H1 (cell line): ENCODE measurements at regions not wholly inside any gene's neighbourhood (a gene's known extent, or its start where the extent isn't known, plus 50 kb on each side); places are given as distances from the start of the nearest gene placed in this dataset.

Source experiments
- ASH2L ChIP-seq: fragments of 200-600, 300-600 bp; sonication (generic); IDR thresholded peaks from one replicate; pipeline ENCODE4 v1.7.1; 2017; ENCODE audit warnings: low read length
- ATF2 ChIP-seq: IDR thresholded peaks from 2 replicates; pipeline ENCODE4 v1.6.1; 2012; ENCODE audit warnings: low read length, inconsistent platforms
- ATF3 ChIP-seq: IDR thresholded peaks from 2 replicates; pipeline ENCODE4 v1.6.1; 2011; ENCODE audit warnings: low read depth, mild to moderate bottlenecking, low read length; ENCODE audit not compliant: insufficient read depth
- GTF2F1 ChIP-seq: IDR thresholded peaks from 2 replicates; pipeline ENCODE4 v1.6.1; 2012; ENCODE audit warnings: low read depth, low read length, improper control_type of control experiment, borderline replicate concordance
- RNF2 ChIP-seq: fragments of 200-900, 300-1000 bp; sonication (generic); IDR thresholded peaks from 2 replicates; pipeline ENCODE4 v1.7.1; 2016; ENCODE audit warnings: borderline replicate concordance, low read depth, mild to moderate bottlenecking, antibody characterized with exemption, low read length; ENCODE audit not compliant: poor library complexity, severe bottlenecking; ENCODE audit errors: missing control alignments
- YY1 ChIP-seq: IDR thresholded peaks from 2 replicates; pipeline ENCODE4 v1.6.1; 2011; ENCODE audit warnings: low read depth, mild to moderate bottlenecking, low read length

GRCh38 chr15:35680951-35681350 is 135.0 kb upstream of the DPH6 start (continued):
- TF ChIP-seq ATF2 (no peak), ASH2L (no peak), RNF2 (no peak), ATF3 (no peak), YY1 (no peak), GTF2F1 (no peak)
